ENCODE measurements at regions not wholly inside any gene's neighbourhood (a gene's known extent, or its start where the extent isn't known, plus 50 kb on each side); places are given as distances from the start of the nearest gene placed in this dataset.

- no peak for TF ChIP-seq YY1 (IDR thresholded peaks at IDR 0.05; ENCODE audit: low read depth)
Observed at GRCh38 chr12:28938581-28939235, 210.4 kb upstream of the FAR2 start.

GRCh38 chr12:28939427-28939826 is 209.7 kb upstream of the FAR2 start:
- TF ChIP-seq FOXM1 (IDR thresholded peaks at IDR 0.05; ENCODE audit: borderline replicate concordance, low read depth) (no peak), REST (IDR thresholded peaks at IDR 0.05; ENCODE audit: low read depth) (no peak), TCF12 (IDR thresholded peaks at IDR 0.05; ENCODE audit: low read depth) (no peak), CREB1 (IDR thresholded peaks at IDR 0.05; ENCODE audit: low read depth) (no peak)

- TF ChIP-seq NFIC (IDR thresholded peaks at IDR 0.05) (no peak), EGR1 (IDR thresholded peaks at IDR 0.05) (no peak), MAX (IDR thresholded peaks at IDR 0.05) (no peak), EP300 (IDR thresholded peaks at IDR 0.05; ENCODE audit: borderline replicate concordance) (no peak), FOXM1 (IDR thresholded peaks at IDR 0.05; ENCODE audit: borderline replicate concordance, low read depth) (no peak), TAF1 (IDR thresholded peaks at IDR 0.05; ENCODE audit: low read depth) (no peak), ZBTB7A (IDR thresholded peaks at IDR 0.05; ENCODE audit: low read depth) (no peak), TCF12 (IDR thresholded peaks at IDR 0.05; ENCODE audit: low read depth) (no peak), TEAD4 (IDR thresholded peaks at IDR 0.05) (no peak), CREB1 (IDR thresholded peaks at IDR 0.05; ENCODE audit: low read depth) (no peak), REST (IDR thresholded peaks at IDR 0.05; ENCODE audit: low read depth) (no peak), CEBPB (IDR thresholded peaks at IDR 0.05) (no peak), USF1 (IDR thresholded peaks at IDR 0.05) (no peak), RAD21 (IDR thresholded peaks at IDR 0.05; ENCODE audit: low read depth) (no peak), YY1 (IDR thresholded peaks at IDR 0.05; ENCODE audit: low read depth) (no peak)
Observed at GRCh38 chr12:28941248-28941647, 207.8 kb upstream of the FAR2 start.

GRCh38 chr12:28946361-28946760 is 202.7 kb upstream of the FAR2 start:
- TF ChIP-seq REST (IDR thresholded peaks at IDR 0.05; ENCODE audit: low read depth) (no peak), YY1 (IDR thresholded peaks at IDR 0.05; ENCODE audit: low read depth) (no peak), NFIC (IDR thresholded peaks at IDR 0.05) (no peak), TEAD4 (IDR thresholded peaks at IDR 0.05) (no peak), EP300 (IDR thresholded peaks at IDR 0.05; ENCODE audit: borderline replicate concordance) (no peak)

GRCh38 chr12:28948685-28949084 is 200.4 kb upstream of the FAR2 start:
- TF ChIP-seq CEBPB (IDR thresholded peaks at IDR 0.05) (no peak), YY1 (IDR thresholded peaks at IDR 0.05; ENCODE audit: low read depth) (no peak), RAD21 (IDR thresholded peaks at IDR 0.05; ENCODE audit: low read depth) (no peak), EP300 (IDR thresholded peaks at IDR 0.05; ENCODE audit: borderline replicate concordance) (no peak), TCF12 (IDR thresholded peaks at IDR 0.05; ENCODE audit: low read depth) (no peak), FOXM1 (IDR thresholded peaks at IDR 0.05; ENCODE audit: borderline replicate concordance, low read depth) (no peak), TEAD4 (IDR thresholded peaks at IDR 0.05) (no peak), NFIC (IDR thresholded peaks at IDR 0.05) (no peak)

GRCh38 chr12:28949184-28949583 is 199.9 kb upstream of the FAR2 start:
- TF ChIP-seq CREB1 (IDR thresholded peaks at IDR 0.05; ENCODE audit: low read depth) (no peak), EP300 (IDR thresholded peaks at IDR 0.05; ENCODE audit: borderline replicate concordance) (no peak), TCF12 (IDR thresholded peaks at IDR 0.05; ENCODE audit: low read depth) (no peak), YY1 (IDR thresholded peaks at IDR 0.05; ENCODE audit: low read depth) (no peak), TAF1 (IDR thresholded peaks at IDR 0.05; ENCODE audit: low read depth) (no peak), RAD21 (IDR thresholded peaks at IDR 0.05; ENCODE audit: low read depth) (no peak), MAX (IDR thresholded peaks at IDR 0.05) (no peak), USF1 (IDR thresholded peaks at IDR 0.05) (no peak), EGR1 (IDR thresholded peaks at IDR 0.05) (no peak), REST (IDR thresholded peaks at IDR 0.05; ENCODE audit: low read depth) (no peak), NFIC (IDR thresholded peaks at IDR 0.05) (no peak), ZBTB7A (IDR thresholded peaks at IDR 0.05; ENCODE audit: low read depth) (no peak), FOXM1 (IDR thresholded peaks at IDR 0.05; ENCODE audit: borderline replicate concordance, low read depth) (no peak), TEAD4 (IDR thresholded peaks at IDR 0.05) (no peak), CEBPB (IDR thresholded peaks at IDR 0.05) (no peak)

Data from Ishikawa (cell line).